CD14-positive monocyte (primary cell): ENCODE measurements at regions not wholly inside any gene's neighbourhood (a gene's known extent, or its start where the extent isn't known, plus 50 kb on each side); places are given as distances from the start of the nearest gene placed in this dataset.

ENCODE experiments used
- DNase-seq, 3 donors: peaks; one replicate each; pipeline ENCODE4 v3.0.0-alpha.2; 2011 to 2022
- H2AFZ ChIP-seq: 2 replicates; pipeline ENCODE4 v1.6.0; 2012; ENCODE audit warnings: mild to moderate bottlenecking, low read depth, low read length, inconsistent platforms; ENCODE audit not compliant: insufficient read depth, poor library complexity, severe bottlenecking
- H3K27ac ChIP-seq, 2 donors: 1 replicate in 1 of 2; 2 replicates in 1 of 2; pipeline ENCODE4 v1.5.1; 2012 to 2013; ENCODE audit warnings: low read length in 2 of 2, control low read depth in 1 of 2, inconsistent platforms in 1 of 2, low read depth in 1 of 2, mild to moderate bottlenecking in 1 of 2
- H3K27me3 ChIP-seq, 2 donors: one replicate each; pipeline versions ENCODE4 v1.6.0 to v1.6.1; 2011 to 2013; ENCODE audit warnings: low read length in 2 of 2; ENCODE audit not compliant: control insufficient read depth in 2 of 2, insufficient read depth in 2 of 2
- H3K36me3 ChIP-seq, 2 donors: replicated peaks in 1 of 2; 1 replicate in 1 of 2; 2 replicates in 1 of 2; pipeline versions ENCODE4 v1.5.1 to v1.6.1; 2012 to 2013; ENCODE audit warnings: low read length in 2 of 2, control low read depth in 1 of 2, inconsistent platforms in 1 of 2, mild to moderate bottlenecking in 1 of 2; ENCODE audit not compliant: insufficient read depth in 2 of 2, control insufficient read depth in 1 of 2
- H3K4me1 ChIP-seq, 2 donors: 1 replicate in 1 of 2; 2 replicates in 1 of 2; pipeline versions ENCODE4 v1.5.1 to v1.6.1; 2012 to 2013; ENCODE audit warnings: low read length in 2 of 2, control low read depth in 1 of 2, inconsistent platforms in 1 of 2, mild to moderate bottlenecking in 1 of 2, moderate library complexity in 1 of 2; ENCODE audit not compliant: insufficient read depth in 2 of 2, control insufficient read depth in 1 of 2
- H3K4me2 ChIP-seq: replicated peaks from 2 replicates; pipeline ENCODE3; 2012; ENCODE audit warnings: low read length, moderate library complexity, mild to moderate bottlenecking; ENCODE audit not compliant: poor library complexity, severe bottlenecking; ENCODE audit errors: extremely low read depth
- H3K4me3 ChIP-seq, 3 experiments: fragments of 200-600 bp in 1 of 3; sonication (generic) in 1 of 3; replicated peaks in 1 of 3; 1 replicate in 2 of 3; 2 replicates in 1 of 3; pipeline ENCODE4 v1.5.1; 2011 to 2013; ENCODE audit warnings: low read length in 3 of 3, mild to moderate bottlenecking in 3 of 3, control low read depth in 2 of 3, low read depth in 2 of 3, inconsistent platforms in 1 of 3, moderate library complexity in 1 of 3
- H3K79me2 ChIP-seq: 2 replicates; pipeline ENCODE4 v1.6.0; 2012; ENCODE audit warnings: mild to moderate bottlenecking, control low read depth, inconsistent platforms, low read length, moderate library complexity; ENCODE audit not compliant: insufficient read depth
- H3K9ac ChIP-seq: 2 replicates; pipeline ENCODE4 v1.6.0; 2017; ENCODE audit warnings: low read length, mild to moderate bottlenecking; ENCODE audit not compliant: insufficient read depth, poor library complexity, severe bottlenecking
- H3K9me3 ChIP-seq, 2 donors: replicated peaks in 1 of 2; 1 replicate in 1 of 2; 2 replicates in 1 of 2; pipeline versions ENCODE4 v1.5.1 to v1.6.1; 2012 to 2013; ENCODE audit warnings: low read length in 2 of 2, control low read depth in 1 of 2; ENCODE audit not compliant: control insufficient read depth in 1 of 2, insufficient read depth in 1 of 2
- H4K20me1 ChIP-seq: 2 replicates; pipeline ENCODE4 v1.6.0; 2012; ENCODE audit warnings: mild to moderate bottlenecking, low read length, control low read depth, moderate library complexity; ENCODE audit not compliant: insufficient read depth
- H3K27ac Mint-ChIP-seq, 7 donors: one replicate each; pipeline ENCODE4 v1.8.0; 2020; ENCODE audit warnings: mild to moderate bottlenecking in 7 of 7, mixed read lengths in 7 of 7, moderate library complexity in 6 of 7, inconsistent platforms in 2 of 7
- H3K27me3 Mint-ChIP-seq, 3 donors: one replicate each; pipeline ENCODE4 v1.8.0; 2021 to 2022; ENCODE audit warnings: low read depth in 3 of 3, mild to moderate bottlenecking in 3 of 3, mixed read lengths in 3 of 3, moderate library complexity in 3 of 3, inconsistent platforms in 1 of 3
- H3K36me3 Mint-ChIP-seq, 2 donors: one replicate each; pipeline ENCODE4 v1.8.0; 2020; ENCODE audit warnings: mixed read lengths in 2 of 2, inconsistent platforms in 1 of 2, mild to moderate bottlenecking in 1 of 2
- H3K4me1 Mint-ChIP-seq: one replicate; pipeline ENCODE4 v1.8.0; 2020; ENCODE audit warnings: mild to moderate bottlenecking, mixed read lengths
- H3K4me3 Mint-ChIP-seq, 2 donors: one replicate each; pipeline ENCODE4 v1.8.0; 2020; ENCODE audit warnings: mild to moderate bottlenecking in 2 of 2, mixed read lengths in 2 of 2, moderate library complexity in 1 of 2
- H3K9me3 Mint-ChIP-seq, 7 donors: one replicate each; pipeline ENCODE4 v1.8.0; 2020 to 2022; ENCODE audit warnings: mixed read lengths in 7 of 7, mild to moderate bottlenecking in 6 of 7, moderate library complexity in 6 of 7, inconsistent platforms in 2 of 7
- CTCF ChIP-seq: fragments of 200-600 bp; IDR thresholded peaks from one replicate; pipeline ENCODE4 v1.8.0; 2022; ENCODE audit warnings: antibody characterized with exemption, mild to moderate bottlenecking
- WGBS: methylation state at CpG from one replicate; pipeline ENCODE4 v1.1.5; 2013; ENCODE audit warnings: missing lambda C conversion rate; ENCODE audit not compliant: insufficient coverage; 5-methylcytosine and 5-hydroxymethylcytosine counted together
- intact Hi-C, 2 donors: fragments of 100-400 bp; cut with micrococcal nuclease; formaldehyde crosslinking; loops; one replicate each; pipeline versions ENCODE4 v1.15.0 to v1.15.1; 2023

DNA sequence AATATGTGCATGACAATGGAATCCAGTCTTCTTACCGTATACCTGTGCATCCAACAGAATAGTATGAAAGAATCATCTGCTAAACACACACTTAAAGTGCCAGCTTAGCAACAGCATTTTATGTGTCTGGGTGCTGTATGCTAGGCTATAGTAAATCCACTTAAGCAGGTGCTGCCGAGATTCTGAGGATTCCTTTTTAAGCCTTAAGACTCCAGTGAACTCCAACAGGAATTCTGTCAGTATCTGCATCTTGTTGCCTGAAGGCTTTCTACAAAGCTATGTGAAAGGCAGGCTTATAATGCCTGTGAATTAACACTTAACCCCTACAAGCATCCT lies 1076.4 kb upstream of the PABPC4L start:
- Mint-ChIP-seq H3K27me3 (no peaks in the 10 kb centered on the region), H3K4me1 (no peaks in the 10 kb centered on the region), H3K36me3 (no peaks in the 10 kb centered on the region), H3K4me3 (no peak overlapping the region), H3K27ac (no peak overlapping the region), H3K9me3 (no peaks in the 10 kb centered on the region)
- no peaks in the 10 kb centered on the region for H3K9me3 ChIP-seq
- H3K79me2 ChIP-seq: no peaks in the 10 kb centered on the region
- intact Hi-C loops: no loop called here
- 83% methylated on average over 1 of the region's 2 CpGs for WGBS
- no peak overlapping the region for H2AFZ ChIP-seq
- H3K4me1 ChIP-seq: no peaks in the 10 kb centered on the region
- H3K27me3 ChIP-seq: no peaks in the 10 kb centered on the region
- H3K4me3 ChIP-seq: no peak overlapping the region
- no peak overlapping the region for H3K27ac ChIP-seq
- H3K36me3 ChIP-seq: no peaks in the 10 kb centered on the region
- no peak overlapping the region for H3K4me2 ChIP-seq
- H4K20me1 ChIP-seq: no peaks in the 10 kb centered on the region
- no peak for DNase-seq
- no peak for TF ChIP-seq CTCF
- H3K9ac ChIP-seq: no peak overlapping the region

- H3K4me3 ChIP-seq: no peak overlapping the region
- no peaks in the 10 kb centered on the region for H3K27me3 ChIP-seq
- H3K4me2 ChIP-seq: no peak overlapping the region
- H4K20me1 ChIP-seq: no peaks in the 10 kb centered on the region
- Mint-ChIP-seq H3K4me1 (no peaks in the 10 kb centered on the region), H3K9me3 (no peaks in the 10 kb centered on the region), H3K36me3 (no peaks in the 10 kb centered on the region), H3K4me3 (no peak overlapping the region), H3K27ac (no peak overlapping the region), H3K27me3 (no peaks in the 10 kb centered on the region)
- WGBS: no CpG with 5 or more reads among the region's 5 CpGs
- no peak overlapping the region for H3K27ac ChIP-seq
- H3K9ac ChIP-seq: no peak overlapping the region
- no peak for TF ChIP-seq CTCF
- intact Hi-C loops: no loop called here
- no peaks in the 10 kb centered on the region for H3K36me3 ChIP-seq
- no peak for DNase-seq
- H3K79me2 ChIP-seq: no peaks in the 10 kb centered on the region
- no peak overlapping the region for H2AFZ ChIP-seq
- no peaks in the 10 kb centered on the region for H3K4me1 ChIP-seq
- no peaks in the 10 kb centered on the region for H3K9me3 ChIP-seq
These were observed 1075.7 kb upstream of the PABPC4L start for GRCh38 chr4:135277068-135277979.
